NB4 (cell line): ENCODE measurements at regions not wholly inside any gene's neighbourhood (a gene's known extent, or its start where the extent isn't known, plus 50 kb on each side); places are given as distances from the start of the nearest gene placed in this dataset.

Source experiments
- DNase-seq: peaks from one replicate; pipeline ENCODE4 v3.0.0; 2010; ENCODE audit warnings: low read depth
- H3K4me3 ChIP-seq: one replicate; pipeline ENCODE4 v1.5.1; 2011; ENCODE audit warnings: mild to moderate bottlenecking, low read depth, low read length, moderate library complexity
- MYC ChIP-seq: IDR thresholded peaks from 2 replicates; pipeline ENCODE4 v1.6.1; 2011; ENCODE audit warnings: low read depth, low read length
- POLR2A ChIP-seq: IDR thresholded peaks from 2 replicates; pipeline ENCODE4 v1.6.1; 2011; ENCODE audit warnings: mild to moderate bottlenecking; ENCODE audit not compliant: insufficient read length; ENCODE audit errors: extremely low read depth
- TF ChIP-seq, protein P1 (sequence below): IDR thresholded peaks from 2 replicates; pipeline ENCODE4 v1.6.1; 2011; ENCODE audit warnings: low read depth, low read length
- TF ChIP-seq, protein P2 (sequence below): IDR thresholded peaks from one replicate; pipeline ENCODE4 v1.5.1; 2012; ENCODE audit warnings: low read depth, low read length

DNA sequence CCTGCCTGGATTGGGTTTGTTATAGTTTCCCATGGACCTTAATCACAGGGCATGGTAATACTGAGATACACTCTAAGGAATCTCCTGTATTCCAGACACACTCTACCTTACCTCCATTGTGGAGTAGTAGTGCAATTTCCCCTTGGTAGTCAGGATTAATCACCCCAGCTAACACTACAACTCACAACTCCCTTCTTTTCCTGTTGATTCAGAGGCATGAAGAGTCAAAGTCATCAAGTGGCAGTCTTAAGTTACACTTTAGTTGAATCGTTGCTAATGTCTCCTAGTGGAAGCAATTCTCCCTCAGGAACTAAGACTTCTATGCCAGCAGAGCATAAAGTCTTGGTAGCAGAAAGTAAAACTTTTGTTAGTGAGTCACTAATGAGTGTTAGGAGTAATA is 122.7 kb upstream of the APC start:
- TF ChIP-seq, protein P1, sequence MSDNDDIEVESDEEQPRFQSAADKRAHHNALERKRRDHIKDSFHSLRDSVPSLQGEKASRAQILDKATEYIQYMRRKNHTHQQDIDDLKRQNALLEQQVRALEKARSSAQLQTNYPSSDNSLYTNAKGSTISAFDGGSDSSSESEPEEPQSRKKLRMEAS: no peak
- no peak for TF ChIP-seq MYC
- TF ChIP-seq, protein P2, sequence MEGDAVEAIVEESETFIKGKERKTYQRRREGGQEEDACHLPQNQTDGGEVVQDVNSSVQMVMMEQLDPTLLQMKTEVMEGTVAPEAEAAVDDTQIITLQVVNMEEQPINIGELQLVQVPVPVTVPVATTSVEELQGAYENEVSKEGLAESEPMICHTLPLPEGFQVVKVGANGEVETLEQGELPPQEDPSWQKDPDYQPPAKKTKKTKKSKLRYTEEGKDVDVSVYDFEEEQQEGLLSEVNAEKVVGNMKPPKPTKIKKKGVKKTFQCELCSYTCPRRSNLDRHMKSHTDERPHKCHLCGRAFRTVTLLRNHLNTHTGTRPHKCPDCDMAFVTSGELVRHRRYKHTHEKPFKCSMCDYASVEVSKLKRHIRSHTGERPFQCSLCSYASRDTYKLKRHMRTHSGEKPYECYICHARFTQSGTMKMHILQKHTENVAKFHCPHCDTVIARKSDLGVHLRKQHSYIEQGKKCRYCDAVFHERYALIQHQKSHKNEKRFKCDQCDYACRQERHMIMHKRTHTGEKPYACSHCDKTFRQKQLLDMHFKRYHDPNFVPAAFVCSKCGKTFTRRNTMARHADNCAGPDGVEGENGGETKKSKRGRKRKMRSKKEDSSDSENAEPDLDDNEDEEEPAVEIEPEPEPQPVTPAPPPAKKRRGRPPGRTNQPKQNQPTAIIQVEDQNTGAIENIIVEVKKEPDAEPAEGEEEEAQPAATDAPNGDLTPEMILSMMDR: no peak
- TF ChIP-seq POLR2A: no peak
- H3K4me3 ChIP-seq: no peak overlapping the region
- DNase-seq: no peak

DNA sequence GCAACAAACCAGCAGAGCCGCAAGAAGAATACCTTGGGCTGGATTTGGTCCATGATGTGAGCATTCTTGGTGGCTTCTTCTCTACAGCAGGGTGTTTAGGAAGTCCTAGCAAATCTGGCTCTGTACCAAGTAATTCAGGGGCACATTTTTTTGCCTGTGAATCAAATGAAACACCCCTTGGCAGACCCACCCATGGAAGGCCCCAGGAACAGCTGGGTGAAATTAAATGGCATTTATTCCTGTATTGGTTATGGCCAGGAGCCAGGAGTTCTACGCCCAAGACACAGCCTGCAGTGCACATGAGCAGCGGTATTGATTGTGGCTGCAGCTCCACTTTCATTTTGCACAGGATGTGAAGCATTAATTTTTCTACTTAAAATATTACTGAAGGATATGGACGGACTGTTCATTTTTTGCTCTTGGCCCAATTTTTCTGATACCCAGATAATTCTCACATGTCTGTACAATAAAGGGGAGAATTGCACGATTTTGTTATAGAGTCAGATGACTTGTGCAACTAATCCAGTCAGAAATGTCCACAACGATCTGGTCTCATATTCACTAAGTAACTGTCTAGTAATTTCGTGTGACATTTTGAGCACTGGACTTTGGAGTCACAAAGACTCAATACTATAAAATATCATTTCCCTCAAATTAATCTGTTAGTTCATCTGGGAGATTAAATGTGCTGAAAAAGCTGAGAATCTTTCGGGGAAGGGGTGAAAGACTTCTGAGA is 120.7 kb upstream of the APC start:
- H3K4me3 ChIP-seq: no peak overlapping the region
- TF ChIP-seq, protein P2: no peak
- TF ChIP-seq, protein P1: no peak
- TF ChIP-seq POLR2A (no peak), MYC (no peak)
- DNase-seq: no peak

DNA sequence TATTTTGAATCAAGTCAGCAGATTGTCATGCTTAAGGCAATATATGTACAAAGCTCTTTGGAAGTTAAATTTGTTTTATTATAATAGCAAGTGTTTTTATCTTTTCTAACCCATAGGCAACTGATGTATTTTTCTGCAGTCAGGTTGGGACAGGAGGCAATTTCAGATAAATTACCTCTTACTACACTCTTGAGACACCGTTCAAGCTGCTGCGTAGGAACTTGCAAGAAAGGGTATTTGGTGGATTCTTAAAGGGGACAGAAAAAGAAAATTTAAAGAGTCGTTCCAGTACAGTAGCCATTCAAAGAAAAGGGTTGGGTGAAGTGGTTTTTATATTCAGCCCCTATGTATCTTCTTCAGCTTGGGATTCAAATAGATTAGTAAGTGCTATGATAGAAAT is 112.4 kb upstream of the APC start:
- DNase-seq: no peak
- H3K4me3 ChIP-seq: no peak overlapping the region
- TF ChIP-seq, protein P1: no peak
- TF ChIP-seq, protein P2: no peak
- TF ChIP-seq POLR2A (no peak), MYC (no peak)

DNA sequence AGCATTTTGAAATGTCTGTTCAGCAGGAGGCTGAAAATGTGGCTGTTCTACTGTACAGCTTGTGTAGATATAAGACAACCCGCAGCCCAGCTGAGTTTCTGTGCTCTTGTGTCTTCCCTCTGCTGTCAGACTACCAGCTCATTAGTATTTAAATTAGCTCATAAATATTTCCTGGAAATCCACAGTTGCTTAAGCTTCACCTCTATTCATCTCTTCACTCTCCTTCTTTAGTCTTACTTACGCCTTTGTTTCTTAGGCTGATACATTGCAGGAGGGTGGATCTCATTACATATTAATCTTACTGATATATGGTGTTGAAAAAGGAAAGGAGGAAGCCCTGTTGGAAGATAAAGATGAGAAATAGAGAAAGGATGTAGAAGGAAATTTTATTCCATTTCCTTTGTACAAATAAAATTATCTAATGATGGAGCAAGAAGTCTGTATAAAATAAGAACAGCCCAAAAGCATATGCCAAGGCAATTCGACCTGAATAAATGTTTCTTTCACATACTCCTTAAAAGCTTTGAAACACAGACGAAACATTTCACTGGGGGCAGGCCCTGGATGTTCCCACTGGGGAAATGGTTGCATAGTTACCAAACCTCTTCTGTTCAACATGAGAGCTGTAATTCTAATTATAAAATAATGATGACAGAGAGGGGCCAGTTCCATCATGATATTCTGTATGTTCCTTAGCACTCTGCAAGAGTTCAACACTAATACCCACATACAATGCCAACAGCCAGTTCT is 111.8 kb upstream of the APC start:
- TF ChIP-seq, protein P2: no peak
- TF ChIP-seq POLR2A: no peak
- TF ChIP-seq, protein P1: no peak
- TF ChIP-seq MYC: no peak
- no peak overlapping the region for H3K4me3 ChIP-seq
- no peak for DNase-seq

DNA sequence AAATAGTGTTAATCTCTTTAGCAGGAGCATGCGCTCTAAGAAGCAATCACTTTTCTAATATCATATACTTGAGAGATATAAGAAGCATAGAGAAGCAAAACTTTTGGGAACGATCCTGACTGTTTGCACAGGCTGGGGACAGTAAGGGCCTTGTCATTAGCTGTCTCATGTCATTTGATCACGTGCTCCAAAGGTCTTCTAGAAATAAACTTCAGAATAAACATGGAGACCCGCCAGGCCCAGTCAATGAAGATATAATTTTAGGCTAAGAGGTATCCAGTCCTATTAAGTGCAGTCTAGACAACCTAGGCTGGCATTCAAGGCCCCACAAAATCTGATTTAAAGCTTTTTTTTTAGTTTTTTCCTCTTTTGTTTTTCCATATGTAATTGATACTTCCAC is 111.0 kb upstream of the APC start:
- no peak for TF ChIP-seq MYC
- no peak overlapping the region for H3K4me3 ChIP-seq
- DNase-seq: no peak

DNA sequence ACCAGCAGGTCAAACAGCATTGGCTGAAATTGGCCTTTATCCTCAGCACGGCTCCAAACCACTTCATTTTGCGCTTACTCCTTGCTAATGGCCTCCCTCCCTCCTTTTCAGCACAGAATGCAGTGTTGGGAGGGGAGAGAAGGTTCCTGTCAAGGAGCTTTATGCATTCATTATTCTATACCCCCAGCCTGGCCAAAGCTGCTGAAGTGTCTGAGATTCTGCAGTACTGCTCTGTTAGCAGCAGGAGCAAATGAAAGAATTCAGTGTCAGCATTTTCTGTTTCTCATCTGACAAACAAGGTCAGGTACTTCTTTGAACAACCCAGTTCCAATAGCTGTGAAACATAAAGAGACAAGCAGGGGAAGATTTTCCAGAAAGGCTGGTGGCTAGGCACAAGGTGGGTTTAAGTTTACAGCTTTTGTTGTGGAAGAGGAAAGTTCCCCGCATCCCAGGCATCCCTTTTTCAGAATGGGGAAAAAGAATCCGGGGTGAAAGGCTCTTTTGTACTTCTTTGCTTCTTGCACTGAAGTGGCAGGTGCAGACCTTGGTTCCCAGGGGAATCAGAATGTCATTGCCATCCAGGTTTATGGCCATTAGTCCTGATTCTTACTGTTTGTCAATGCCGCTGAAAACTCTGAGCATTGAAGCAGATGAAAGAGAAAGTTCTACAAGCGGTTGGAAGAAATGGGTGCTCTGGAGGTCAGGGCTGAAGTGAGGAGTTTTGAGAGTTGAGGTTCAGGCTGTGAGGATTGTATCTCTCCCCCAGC is 109.3 kb upstream of the APC start:
- H3K4me3 ChIP-seq: no peak overlapping the region
- TF ChIP-seq MYC (no peak), POLR2A (no peak)
- TF ChIP-seq, protein P1: no peak
- TF ChIP-seq, protein P2: no peak
- no peak for DNase-seq
